Liver (tissue), 8 donors: ENCODE measurements at regions not wholly inside any gene's neighbourhood (a gene's known extent, or its start where the extent isn't known, plus 50 kb on each side); places are given as distances from the start of the nearest gene placed in this dataset.

Experiments
- DNase-seq: peaks from one replicate; pipeline ENCODE4 v3.0.0-alpha.2; 2017; ENCODE audit warnings: low spot score
- H3K27ac ChIP-seq, 2 donors: one replicate each; pipeline ENCODE4 v1.7.0; 2013; ENCODE audit warnings: inconsistent platforms in 2 of 2, low read length in 2 of 2, control low read depth in 1 of 2, low read depth in 1 of 2, mild to moderate bottlenecking in 1 of 2
- H3K27me3 ChIP-seq, 4 donors: one replicate each; pipeline versions ENCODE4 v1.6.1 to v1.7.0; 2013; ENCODE audit warnings: low read length in 3 of 4, inconsistent platforms in 1 of 4, mild to moderate bottlenecking in 1 of 4, moderate library complexity in 1 of 4; ENCODE audit not compliant: control insufficient read depth in 4 of 4, insufficient read depth in 4 of 4
- H3K36me3 ChIP-seq, 4 donors: one replicate each; pipeline versions ENCODE4 v1.6.1 to v1.7.0; 2013; ENCODE audit warnings: low read length in 3 of 4, mild to moderate bottlenecking in 3 of 4, low read depth in 1 of 4, moderate library complexity in 1 of 4; ENCODE audit not compliant: control insufficient read depth in 4 of 4, insufficient read depth in 3 of 4
- H3K4me1 ChIP-seq, 4 donors: one replicate each; pipeline versions ENCODE4 v1.6.1 to v1.7.0; 2013; ENCODE audit warnings: low read length in 3 of 4, mild to moderate bottlenecking in 3 of 4, moderate library complexity in 1 of 4; ENCODE audit not compliant: control insufficient read depth in 4 of 4, insufficient read depth in 4 of 4
- H3K4me3 ChIP-seq, 3 donors: one replicate each; pipeline versions ENCODE4 v1.6.1 to v1.7.0; 2013; ENCODE audit warnings: low read length in 3 of 3, control low read depth in 1 of 3, low read depth in 1 of 3, mild to moderate bottlenecking in 1 of 3
- H3K9ac ChIP-seq, 2 donors: one replicate each; pipeline ENCODE4 v1.7.0; 2013; ENCODE audit warnings: low read length in 2 of 2, mild to moderate bottlenecking in 2 of 2, moderate library complexity in 2 of 2, control low read depth in 1 of 2, low read depth in 1 of 2
- H3K9me3 ChIP-seq, 4 donors: one replicate each; pipeline versions ENCODE4 v1.6.1 to v1.7.0; 2013; ENCODE audit warnings: low read length in 3 of 4; ENCODE audit not compliant: control insufficient read depth in 4 of 4
- EGR1 ChIP-seq, 2 donors: IDR thresholded peaks; 2 replicates each; pipeline ENCODE4 v1.6.1; 2016 to 2018; ENCODE audit warnings: antibody characterized with exemption in 2 of 2, low read depth in 2 of 2
- FOXA1 ChIP-seq: IDR thresholded peaks from 2 replicates; pipeline ENCODE4 v1.6.1; 2016; ENCODE audit warnings: antibody characterized with exemption
- FOXA2 ChIP-seq: IDR thresholded peaks from 2 replicates; pipeline ENCODE4 v1.6.1; 2016; ENCODE audit warnings: antibody characterized with exemption
- GABPA ChIP-seq, 2 donors: IDR thresholded peaks in 1 of 2; conservative IDR thresholded peaks in 1 of 2; 2 replicates each; pipeline ENCODE4 v1.6.1; 2016; ENCODE audit warnings: antibody characterized with exemption in 2 of 2, mild to moderate bottlenecking in 1 of 2, moderate library complexity in 1 of 2
- HNF4A ChIP-seq, 2 donors: conservative IDR thresholded peaks; 2 replicates each; pipeline ENCODE4 v1.6.1; 2016; ENCODE audit warnings: antibody characterized with exemption in 2 of 2, mild to moderate bottlenecking in 2 of 2
- HNF4G ChIP-seq: IDR thresholded peaks from 2 replicates; pipeline ENCODE4 v1.6.1; 2016; ENCODE audit warnings: antibody characterized with exemption
- JUND ChIP-seq, 2 donors: IDR thresholded peaks; 2 replicates each; pipeline ENCODE4 v1.6.1; 2016; ENCODE audit warnings: antibody characterized with exemption in 2 of 2
- NR2F2 ChIP-seq: IDR thresholded peaks from 2 replicates; pipeline ENCODE4 v1.6.1; 2016; ENCODE audit warnings: antibody characterized with exemption
- RAD21 ChIP-seq, 2 donors: IDR thresholded peaks; 2 replicates each; pipeline ENCODE4 v1.6.1; 2016; ENCODE audit warnings: antibody characterized with exemption in 2 of 2, mild to moderate bottlenecking in 2 of 2
- RXRA ChIP-seq, 2 donors: IDR thresholded peaks; 2 replicates each; pipeline ENCODE4 v1.6.1; 2017 to 2018; ENCODE audit warnings: antibody characterized with exemption in 2 of 2, mild to moderate bottlenecking in 1 of 2
- SP1 ChIP-seq: IDR thresholded peaks from 2 replicates; pipeline ENCODE4 v1.6.1; 2018; ENCODE audit warnings: antibody characterized with exemption, mild to moderate bottlenecking
- TAF1 ChIP-seq: conservative IDR thresholded peaks from 2 replicates; pipeline ENCODE4 v1.6.1; 2016; ENCODE audit warnings: antibody characterized with exemption, mild to moderate bottlenecking
- YY1 ChIP-seq: IDR thresholded peaks from 2 replicates; pipeline ENCODE4 v1.6.1; 2016; ENCODE audit warnings: antibody characterized with exemption, mild to moderate bottlenecking
- WGBS: extraction: QIAGEN DNeasy Blood & Tissue Kit; methylation state at CpG from one replicate; pipeline ENCODE4 v1.1.7; 2013; 5-methylcytosine and 5-hydroxymethylcytosine counted together
- TF ChIP-seq, protein P1 (sequence below): IDR thresholded peaks from 2 replicates; pipeline ENCODE4 v1.6.1; 2016; ENCODE audit warnings: antibody characterized with exemption
- TF ChIP-seq, protein P2 (sequence below): IDR thresholded peaks from 2 replicates; pipeline ENCODE4 v1.6.1; 2016; ENCODE audit warnings: antibody characterized with exemption, mild to moderate bottlenecking
- TF ChIP-seq, protein P3 (sequence below): fragments of 150-350 bp; IDR thresholded peaks from 2 replicates; pipeline ENCODE4 v1.5.1; 2017; ENCODE audit warnings: improper control_type of control experiment, low read depth, low read length; ENCODE audit not compliant: missing input control
- TF ChIP-seq, protein P4 (sequence below): IDR thresholded peaks from 2 replicates; pipeline ENCODE4 v1.6.1; 2016; ENCODE audit warnings: antibody characterized with exemption
- TF ChIP-seq, protein P5 (sequence below): IDR thresholded peaks from 2 replicates; pipeline ENCODE4 v1.6.1; 2016; ENCODE audit warnings: antibody characterized with exemption
- donor health status: healthy.
- donor health status: healthy.
- donor health status: healthy.
- donor health status: healthy.
- donor health status: healthy.

DNA sequence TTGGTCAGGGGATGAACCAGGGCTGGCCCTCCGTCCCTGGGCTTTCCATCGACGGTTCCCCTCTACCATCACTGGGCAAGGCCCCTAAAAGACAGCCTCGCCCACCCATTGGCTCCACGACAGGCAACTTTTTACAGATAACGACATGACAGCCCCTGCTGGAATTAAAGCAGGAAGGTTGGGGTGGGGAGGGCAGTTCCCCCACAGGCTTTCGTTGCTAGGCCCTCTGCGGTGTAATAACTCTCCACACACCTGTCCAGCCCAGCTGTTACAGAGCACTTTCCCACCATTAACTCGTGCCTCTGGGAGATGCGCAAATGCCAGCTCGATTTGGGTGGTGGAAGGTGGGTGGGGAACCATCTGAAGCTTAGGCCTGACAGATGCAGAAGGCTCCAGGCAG lies 264.2 kb upstream of the TLE3 start:
- Histone ChIP-seq H3K4me3 (no peak overlapping the region), H3K9me3 (no peaks in the 10 kb centered on the region), H3K9ac (no peak overlapping the region), H3K4me1 (peaks cover 0 to 3% (median 0%) of the 10 kb centered on the region in 4 donors), H3K27ac (no peak overlapping the region), H3K27me3 (no peaks in the 10 kb centered on the region), H3K36me3 (no peaks in the 10 kb centered on the region)
- DNase-seq: no peak
- WGBS: 95% methylated on average over 11 of the region's 11 CpGs
- TF ChIP-seq RAD21 (IDR thresholded peaks at IDR 0.05) (no peak), SP1 (no peak), TAF1 (no peak), HNF4A (conservative IDR thresholded peaks at IDR 0.05) (no peak), EGR1 (IDR thresholded peaks at IDR 0.05; ENCODE audit: low read depth in 2 of 2) (no peak), FOXA2 (no peak), RXRA (IDR thresholded peaks at IDR 0.05) (no peak), GABPA (IDR thresholded peaks at IDR 0.05 in 1 of 2, conservative IDR thresholded peaks at IDR 0.05 in 1 of 2) (no peak), HNF4G (no peak), FOXA1 (no peak), YY1 (no peak), JUND (IDR thresholded peaks at IDR 0.05) (no peak), NR2F2 (no peak)
- TF ChIP-seq, protein P1, sequence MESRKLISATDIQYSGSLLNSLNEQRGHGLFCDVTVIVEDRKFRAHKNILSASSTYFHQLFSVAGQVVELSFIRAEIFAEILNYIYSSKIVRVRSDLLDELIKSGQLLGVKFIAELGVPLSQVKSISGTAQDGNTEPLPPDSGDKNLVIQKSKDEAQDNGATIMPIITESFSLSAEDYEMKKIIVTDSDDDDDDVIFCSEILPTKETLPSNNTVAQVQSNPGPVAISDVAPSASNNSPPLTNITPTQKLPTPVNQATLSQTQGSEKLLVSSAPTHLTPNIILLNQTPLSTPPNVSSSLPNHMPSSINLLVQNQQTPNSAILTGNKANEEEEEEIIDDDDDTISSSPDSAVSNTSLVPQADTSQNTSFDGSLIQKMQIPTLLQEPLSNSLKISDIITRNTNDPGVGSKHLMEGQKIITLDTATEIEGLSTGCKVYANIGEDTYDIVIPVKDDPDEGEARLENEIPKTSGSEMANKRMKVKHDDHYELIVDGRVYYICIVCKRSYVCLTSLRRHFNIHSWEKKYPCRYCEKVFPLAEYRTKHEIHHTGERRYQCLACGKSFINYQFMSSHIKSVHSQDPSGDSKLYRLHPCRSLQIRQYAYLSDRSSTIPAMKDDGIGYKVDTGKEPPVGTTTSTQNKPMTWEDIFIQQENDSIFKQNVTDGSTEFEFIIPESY: no peak
- TF ChIP-seq, protein P2, sequence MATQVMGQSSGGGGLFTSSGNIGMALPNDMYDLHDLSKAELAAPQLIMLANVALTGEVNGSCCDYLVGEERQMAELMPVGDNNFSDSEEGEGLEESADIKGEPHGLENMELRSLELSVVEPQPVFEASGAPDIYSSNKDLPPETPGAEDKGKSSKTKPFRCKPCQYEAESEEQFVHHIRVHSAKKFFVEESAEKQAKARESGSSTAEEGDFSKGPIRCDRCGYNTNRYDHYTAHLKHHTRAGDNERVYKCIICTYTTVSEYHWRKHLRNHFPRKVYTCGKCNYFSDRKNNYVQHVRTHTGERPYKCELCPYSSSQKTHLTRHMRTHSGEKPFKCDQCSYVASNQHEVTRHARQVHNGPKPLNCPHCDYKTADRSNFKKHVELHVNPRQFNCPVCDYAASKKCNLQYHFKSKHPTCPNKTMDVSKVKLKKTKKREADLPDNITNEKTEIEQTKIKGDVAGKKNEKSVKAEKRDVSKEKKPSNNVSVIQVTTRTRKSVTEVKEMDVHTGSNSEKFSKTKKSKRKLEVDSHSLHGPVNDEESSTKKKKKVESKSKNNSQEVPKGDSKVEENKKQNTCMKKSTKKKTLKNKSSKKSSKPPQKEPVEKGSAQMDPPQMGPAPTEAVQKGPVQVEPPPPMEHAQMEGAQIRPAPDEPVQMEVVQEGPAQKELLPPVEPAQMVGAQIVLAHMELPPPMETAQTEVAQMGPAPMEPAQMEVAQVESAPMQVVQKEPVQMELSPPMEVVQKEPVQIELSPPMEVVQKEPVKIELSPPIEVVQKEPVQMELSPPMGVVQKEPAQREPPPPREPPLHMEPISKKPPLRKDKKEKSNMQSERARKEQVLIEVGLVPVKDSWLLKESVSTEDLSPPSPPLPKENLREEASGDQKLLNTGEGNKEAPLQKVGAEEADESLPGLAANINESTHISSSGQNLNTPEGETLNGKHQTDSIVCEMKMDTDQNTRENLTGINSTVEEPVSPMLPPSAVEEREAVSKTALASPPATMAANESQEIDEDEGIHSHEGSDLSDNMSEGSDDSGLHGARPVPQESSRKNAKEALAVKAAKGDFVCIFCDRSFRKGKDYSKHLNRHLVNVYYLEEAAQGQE: no peak
- TF ChIP-seq, protein P3, sequence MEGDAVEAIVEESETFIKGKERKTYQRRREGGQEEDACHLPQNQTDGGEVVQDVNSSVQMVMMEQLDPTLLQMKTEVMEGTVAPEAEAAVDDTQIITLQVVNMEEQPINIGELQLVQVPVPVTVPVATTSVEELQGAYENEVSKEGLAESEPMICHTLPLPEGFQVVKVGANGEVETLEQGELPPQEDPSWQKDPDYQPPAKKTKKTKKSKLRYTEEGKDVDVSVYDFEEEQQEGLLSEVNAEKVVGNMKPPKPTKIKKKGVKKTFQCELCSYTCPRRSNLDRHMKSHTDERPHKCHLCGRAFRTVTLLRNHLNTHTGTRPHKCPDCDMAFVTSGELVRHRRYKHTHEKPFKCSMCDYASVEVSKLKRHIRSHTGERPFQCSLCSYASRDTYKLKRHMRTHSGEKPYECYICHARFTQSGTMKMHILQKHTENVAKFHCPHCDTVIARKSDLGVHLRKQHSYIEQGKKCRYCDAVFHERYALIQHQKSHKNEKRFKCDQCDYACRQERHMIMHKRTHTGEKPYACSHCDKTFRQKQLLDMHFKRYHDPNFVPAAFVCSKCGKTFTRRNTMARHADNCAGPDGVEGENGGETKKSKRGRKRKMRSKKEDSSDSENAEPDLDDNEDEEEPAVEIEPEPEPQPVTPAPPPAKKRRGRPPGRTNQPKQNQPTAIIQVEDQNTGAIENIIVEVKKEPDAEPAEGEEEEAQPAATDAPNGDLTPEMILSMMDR: no peak
- TF ChIP-seq, protein P4, sequence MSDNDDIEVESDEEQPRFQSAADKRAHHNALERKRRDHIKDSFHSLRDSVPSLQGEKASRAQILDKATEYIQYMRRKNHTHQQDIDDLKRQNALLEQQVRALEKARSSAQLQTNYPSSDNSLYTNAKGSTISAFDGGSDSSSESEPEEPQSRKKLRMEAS: no peak
- TF ChIP-seq, protein P5, sequence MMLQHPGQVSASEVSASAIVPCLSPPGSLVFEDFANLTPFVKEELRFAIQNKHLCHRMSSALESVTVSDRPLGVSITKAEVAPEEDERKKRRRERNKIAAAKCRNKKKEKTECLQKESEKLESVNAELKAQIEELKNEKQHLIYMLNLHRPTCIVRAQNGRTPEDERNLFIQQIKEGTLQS: no peak
